Liver (tissue), 8 donors: ENCODE measurements at regions not wholly inside any gene's neighbourhood (a gene's known extent, or its start where the extent isn't known, plus 50 kb on each side); places are given as distances from the start of the nearest gene placed in this dataset.

Experiments
- DNase-seq: peaks from one replicate; pipeline ENCODE4 v3.0.0-alpha.2; 2017; ENCODE audit warnings: low spot score
- H3K27ac ChIP-seq, 2 donors: one replicate each; pipeline ENCODE4 v1.7.0; 2013; ENCODE audit warnings: inconsistent platforms in 2 of 2, low read length in 2 of 2, control low read depth in 1 of 2, low read depth in 1 of 2, mild to moderate bottlenecking in 1 of 2
- H3K27me3 ChIP-seq, 4 donors: one replicate each; pipeline versions ENCODE4 v1.6.1 to v1.7.0; 2013; ENCODE audit warnings: low read length in 3 of 4, inconsistent platforms in 1 of 4, mild to moderate bottlenecking in 1 of 4, moderate library complexity in 1 of 4; ENCODE audit not compliant: control insufficient read depth in 4 of 4, insufficient read depth in 4 of 4
- H3K36me3 ChIP-seq, 4 donors: one replicate each; pipeline versions ENCODE4 v1.6.1 to v1.7.0; 2013; ENCODE audit warnings: low read length in 3 of 4, mild to moderate bottlenecking in 3 of 4, low read depth in 1 of 4, moderate library complexity in 1 of 4; ENCODE audit not compliant: control insufficient read depth in 4 of 4, insufficient read depth in 3 of 4
- H3K4me1 ChIP-seq, 4 donors: one replicate each; pipeline versions ENCODE4 v1.6.1 to v1.7.0; 2013; ENCODE audit warnings: low read length in 3 of 4, mild to moderate bottlenecking in 3 of 4, moderate library complexity in 1 of 4; ENCODE audit not compliant: control insufficient read depth in 4 of 4, insufficient read depth in 4 of 4
- H3K4me3 ChIP-seq, 3 donors: one replicate each; pipeline versions ENCODE4 v1.6.1 to v1.7.0; 2013; ENCODE audit warnings: low read length in 3 of 3, control low read depth in 1 of 3, low read depth in 1 of 3, mild to moderate bottlenecking in 1 of 3
- H3K9ac ChIP-seq, 2 donors: one replicate each; pipeline ENCODE4 v1.7.0; 2013; ENCODE audit warnings: low read length in 2 of 2, mild to moderate bottlenecking in 2 of 2, moderate library complexity in 2 of 2, control low read depth in 1 of 2, low read depth in 1 of 2
- H3K9me3 ChIP-seq, 4 donors: one replicate each; pipeline versions ENCODE4 v1.6.1 to v1.7.0; 2013; ENCODE audit warnings: low read length in 3 of 4; ENCODE audit not compliant: control insufficient read depth in 4 of 4
- ATF3 ChIP-seq: IDR thresholded peaks from 2 replicates; pipeline ENCODE4 v1.6.1; 2016; ENCODE audit warnings: antibody characterized with exemption
- CTCF ChIP-seq: fragments of 150-350 bp; IDR thresholded peaks from 2 replicates; pipeline ENCODE4 v1.5.1; 2017; ENCODE audit warnings: improper control_type of control experiment, low read depth, low read length; ENCODE audit not compliant: missing input control
- EGR1 ChIP-seq, 2 donors: IDR thresholded peaks; 2 replicates each; pipeline ENCODE4 v1.6.1; 2016 to 2018; ENCODE audit warnings: antibody characterized with exemption in 2 of 2, low read depth in 2 of 2
- FOXA1 ChIP-seq: IDR thresholded peaks from 2 replicates; pipeline ENCODE4 v1.6.1; 2016; ENCODE audit warnings: antibody characterized with exemption
- FOXA2 ChIP-seq: IDR thresholded peaks from 2 replicates; pipeline ENCODE4 v1.6.1; 2016; ENCODE audit warnings: antibody characterized with exemption
- GABPA ChIP-seq, 2 donors: IDR thresholded peaks in 1 of 2; conservative IDR thresholded peaks in 1 of 2; 2 replicates each; pipeline ENCODE4 v1.6.1; 2016; ENCODE audit warnings: antibody characterized with exemption in 2 of 2, mild to moderate bottlenecking in 1 of 2, moderate library complexity in 1 of 2
- HNF4A ChIP-seq, 2 donors: conservative IDR thresholded peaks; 2 replicates each; pipeline ENCODE4 v1.6.1; 2016; ENCODE audit warnings: antibody characterized with exemption in 2 of 2, mild to moderate bottlenecking in 2 of 2
- HNF4G ChIP-seq: IDR thresholded peaks from 2 replicates; pipeline ENCODE4 v1.6.1; 2016; ENCODE audit warnings: antibody characterized with exemption
- JUND ChIP-seq, 2 donors: IDR thresholded peaks; 2 replicates each; pipeline ENCODE4 v1.6.1; 2016; ENCODE audit warnings: antibody characterized with exemption in 2 of 2
- MAX ChIP-seq: IDR thresholded peaks from 2 replicates; pipeline ENCODE4 v1.6.1; 2016; ENCODE audit warnings: antibody characterized with exemption
- NR2F2 ChIP-seq: IDR thresholded peaks from 2 replicates; pipeline ENCODE4 v1.6.1; 2016; ENCODE audit warnings: antibody characterized with exemption
- RAD21 ChIP-seq, 2 donors: IDR thresholded peaks; 2 replicates each; pipeline ENCODE4 v1.6.1; 2016; ENCODE audit warnings: antibody characterized with exemption in 2 of 2, mild to moderate bottlenecking in 2 of 2
- REST ChIP-seq: IDR thresholded peaks from 2 replicates; pipeline ENCODE4 v1.6.1; 2016; ENCODE audit warnings: antibody characterized with exemption, mild to moderate bottlenecking
- RXRA ChIP-seq, 2 donors: IDR thresholded peaks; 2 replicates each; pipeline ENCODE4 v1.6.1; 2017 to 2018; ENCODE audit warnings: antibody characterized with exemption in 2 of 2, mild to moderate bottlenecking in 1 of 2
- SP1 ChIP-seq: IDR thresholded peaks from 2 replicates; pipeline ENCODE4 v1.6.1; 2018; ENCODE audit warnings: antibody characterized with exemption, mild to moderate bottlenecking
- YY1 ChIP-seq: IDR thresholded peaks from 2 replicates; pipeline ENCODE4 v1.6.1; 2016; ENCODE audit warnings: antibody characterized with exemption, mild to moderate bottlenecking
- WGBS: extraction: QIAGEN DNeasy Blood & Tissue Kit; methylation state at CpG from one replicate; pipeline ENCODE4 v1.1.7; 2013; 5-methylcytosine and 5-hydroxymethylcytosine counted together
- TF ChIP-seq, protein P1 (sequence below): IDR thresholded peaks from 2 replicates; pipeline ENCODE4 v1.6.1; 2016; ENCODE audit warnings: antibody characterized with exemption
- donor health status: healthy.
- donor health status: healthy.
- donor health status: healthy.
- donor health status: healthy.
- donor health status: healthy.

DNA sequence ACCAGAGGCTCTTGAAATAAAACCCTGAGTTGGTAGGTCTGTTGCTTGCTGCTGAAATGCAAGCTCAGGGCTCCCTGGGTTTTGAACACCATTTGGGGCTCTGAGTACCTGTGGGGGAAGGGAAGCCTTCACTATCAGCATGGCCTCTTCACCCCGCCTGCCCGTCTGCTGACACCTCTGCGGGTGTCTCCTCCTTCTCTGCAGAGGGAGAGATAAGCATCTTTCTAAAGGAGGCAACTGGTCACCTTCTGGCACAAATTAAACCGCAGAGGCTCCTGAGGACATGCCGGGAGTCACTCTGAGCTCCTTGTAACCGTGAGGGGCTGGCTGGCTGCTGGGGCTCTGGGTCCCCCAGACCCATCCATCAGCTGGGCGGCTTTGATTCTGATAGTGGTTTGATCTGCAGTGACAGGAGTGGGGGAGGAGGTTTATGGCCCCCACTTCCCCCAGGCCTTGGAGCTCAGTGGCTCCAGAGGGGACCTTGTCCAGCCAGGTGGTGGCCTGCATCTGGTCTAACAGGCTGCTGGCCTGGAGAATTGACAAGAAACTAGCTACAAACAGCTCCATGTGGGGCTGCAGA lies 123.5 kb downstream of the IRF8 start:
- Histone ChIP-seq H3K27ac (no peak overlapping the region), H3K36me3 (no peaks in the 10 kb centered on the region), H3K9ac (no peak overlapping the region), H3K9me3 (peaks cover 3 to 23% (median 7%) of the 10 kb centered on the region in 4 donors), H3K27me3 (peaks cover 0 to 2% (median 0%) of the 10 kb centered on the region in 4 donors), H3K4me3 (no peak overlapping the region), H3K4me1 (no peaks in the 10 kb centered on the region)
- no peak for DNase-seq
- WGBS = 47% methylated on average over 7 of the region's 7 CpGs
- TF ChIP-seq EGR1 (IDR thresholded peaks at IDR 0.05; ENCODE audit: low read depth in 2 of 2) (no peak), REST (no peak), FOXA1 (no peak), GABPA (IDR thresholded peaks at IDR 0.05 in 1 of 2, conservative IDR thresholded peaks at IDR 0.05 in 1 of 2) (no peak)

DNA sequence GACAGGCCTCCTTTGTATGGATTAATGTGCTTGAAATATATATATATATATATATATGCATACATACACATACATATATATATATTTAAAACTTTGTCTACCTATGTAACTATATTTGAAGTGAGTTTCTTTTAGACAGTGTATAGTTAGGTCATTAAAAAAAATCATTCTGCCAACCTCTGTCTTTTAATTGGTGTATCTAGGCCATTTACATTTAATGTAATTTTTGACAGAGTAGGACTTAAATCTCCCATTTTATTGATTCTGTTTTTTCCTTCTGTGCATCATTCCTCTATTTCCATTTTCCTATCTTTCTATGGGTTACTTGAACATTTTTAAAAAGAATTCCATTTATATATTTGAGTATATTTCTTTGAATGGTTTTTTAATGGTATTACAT lies 125.2 kb downstream of the IRF8 start:
- no peak overlapping the region for H3K27ac ChIP-seq
- H3K27me3 ChIP-seq = peaks cover 0 to 3% (median under 1%) of the 10 kb centered on the region in 4 donors
- H3K36me3 ChIP-seq = no peaks in the 10 kb centered on the region
- no peak overlapping the region for H3K4me3 ChIP-seq
- H3K9me3 ChIP-seq = peaks cover 3 to 25% (median 7%) of the 10 kb centered on the region in 4 donors
- no peak overlapping the region for H3K9ac ChIP-seq
- TF ChIP-seq RAD21 (IDR thresholded peaks at IDR 0.05) = no peak
- TF ChIP-seq YY1 = no peak
- no peak for TF ChIP-seq FOXA2
- TF ChIP-seq RXRA (IDR thresholded peaks at IDR 0.05) = no peak
- TF ChIP-seq, protein P1, sequence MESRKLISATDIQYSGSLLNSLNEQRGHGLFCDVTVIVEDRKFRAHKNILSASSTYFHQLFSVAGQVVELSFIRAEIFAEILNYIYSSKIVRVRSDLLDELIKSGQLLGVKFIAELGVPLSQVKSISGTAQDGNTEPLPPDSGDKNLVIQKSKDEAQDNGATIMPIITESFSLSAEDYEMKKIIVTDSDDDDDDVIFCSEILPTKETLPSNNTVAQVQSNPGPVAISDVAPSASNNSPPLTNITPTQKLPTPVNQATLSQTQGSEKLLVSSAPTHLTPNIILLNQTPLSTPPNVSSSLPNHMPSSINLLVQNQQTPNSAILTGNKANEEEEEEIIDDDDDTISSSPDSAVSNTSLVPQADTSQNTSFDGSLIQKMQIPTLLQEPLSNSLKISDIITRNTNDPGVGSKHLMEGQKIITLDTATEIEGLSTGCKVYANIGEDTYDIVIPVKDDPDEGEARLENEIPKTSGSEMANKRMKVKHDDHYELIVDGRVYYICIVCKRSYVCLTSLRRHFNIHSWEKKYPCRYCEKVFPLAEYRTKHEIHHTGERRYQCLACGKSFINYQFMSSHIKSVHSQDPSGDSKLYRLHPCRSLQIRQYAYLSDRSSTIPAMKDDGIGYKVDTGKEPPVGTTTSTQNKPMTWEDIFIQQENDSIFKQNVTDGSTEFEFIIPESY = no peak
- TF ChIP-seq JUND (IDR thresholded peaks at IDR 0.05) = no peak
- TF ChIP-seq HNF4G = no peak
- TF ChIP-seq SP1 = no peak
- TF ChIP-seq EGR1 (IDR thresholded peaks at IDR 0.05; ENCODE audit: low read depth in 2 of 2) = no peak
- no peak for TF ChIP-seq CTCF
- TF ChIP-seq GABPA (IDR thresholded peaks at IDR 0.05 in 1 of 2, conservative IDR thresholded peaks at IDR 0.05 in 1 of 2) = no peak
- no peak for TF ChIP-seq HNF4A (conservative IDR thresholded peaks at IDR 0.05)
- TF ChIP-seq ATF3 = no peak
- no peak for TF ChIP-seq MAX
- no peak for TF ChIP-seq REST
- TF ChIP-seq NR2F2 = no peak
- no peaks in the 10 kb centered on the region for H3K4me1 ChIP-seq
- DNase-seq = no peak
